DMS79 treated with DMSO at 0.1 percent for 48 hours (cell line): ENCODE measurements at regions not wholly inside any gene's neighbourhood (a gene's known extent, or its start where the extent isn't known, plus 50 kb on each side); places are given as distances from the start of the nearest gene placed in this dataset.
"Not testable (repeated sequence)": the region's sequence is repeated elsewhere in the genome, so short reads cannot be mapped to it uniquely, and the experiment has no call there.

Experiments
- DNase-seq: peaks from one replicate; lab custom pipeline; 2025; lab: John Stamatoyannopoulos, UW

- DNase-seq: no peak
Observed at GRCh38 chr15:26260517-26261133, 397.5 kb upstream of the ATP10A start.

GRCh38 chr15:26259581-26259980 is 396.5 kb upstream of the ATP10A start:
- no peak for DNase-seq

GRCh38 chr15:26244782-26245181 is 381.7 kb upstream of the ATP10A start:
- DNase-seq: not testable (repeated sequence)

- DNase-seq: no peak
Observed at GRCh38 chr15:26243382-26243781, 380.3 kb upstream of the ATP10A start.

- DNase-seq: no peak
Observed at GRCh38 chr15:26242565-26243071, 379.5 kb upstream of the ATP10A start.

GRCh38 chr15:26235864-26236263 is 372.7 kb upstream of the ATP10A start:
- DNase-seq: no peak

GRCh38 chr15:26234976-26235767 is 372.0 kb upstream of the ATP10A start:
- no peak for DNase-seq

- DNase-seq: no peak
Observed at GRCh38 chr15:26232691-26233090, 369.6 kb upstream of the ATP10A start.

GRCh38 chr15:26231096-26231495 is 368.0 kb upstream of the ATP10A start:
- DNase-seq: no peak

- no peak for DNase-seq
Observed at GRCh38 chr15:26224266-26224665, 361.1 kb upstream of the ATP10A start.

- DNase-seq: no peak
Observed at GRCh38 chr15:26223720-26224119, 360.6 kb upstream of the ATP10A start.

GRCh38 chr15:26222781-26223180 is 359.7 kb upstream of the ATP10A start:
- DNase-seq: no peak

- not testable (repeated sequence) for DNase-seq
Observed at GRCh38 chr15:26217043-26217442, 353.9 kb upstream of the ATP10A start.

GRCh38 chr15:26214290-26214689 is 351.2 kb upstream of the ATP10A start:
- DNase-seq: no peak

GRCh38 chr15:26213427-26213826 is 350.3 kb upstream of the ATP10A start:
- DNase-seq: no peak

GRCh38 chr15:26212109-26212508 is 349.0 kb upstream of the ATP10A start:
- no peak for DNase-seq

GRCh38 chr15:26210980-26211379 is 347.9 kb upstream of the ATP10A start:
- no peak for DNase-seq

GRCh38 chr15:26201177-26201858 is 338.2 kb upstream of the ATP10A start:
- no peak for DNase-seq

- DNase-seq: no peak
Observed at GRCh38 chr15:26200427-26200826, 337.3 kb upstream of the ATP10A start.

- no peak for DNase-seq
Observed at GRCh38 chr15:26197719-26198118, 334.6 kb upstream of the ATP10A start.

- DNase-seq: no peak
Observed at GRCh38 chr15:26197060-26197459, 333.9 kb upstream of the ATP10A start.

GRCh38 chr15:26191193-26191592 is 328.1 kb upstream of the ATP10A start:
- DNase-seq: no peak

- DNase-seq: not testable (repeated sequence)
Observed at GRCh38 chr15:26186138-26186537, 323.0 kb upstream of the ATP10A start.
